Testis (tissue), 2 donors: ENCODE measurements at regions not wholly inside any gene's neighbourhood (a gene's known extent, or its start where the extent isn't known, plus 50 kb on each side); places are given as distances from the start of the nearest gene placed in this dataset.

Experiments
- POLR2A ChIP-seq: fragments of 450-650 bp; IDR thresholded peaks from one replicate; pipeline ENCODE4 v1.6.1; 2017; ENCODE audit warnings: antibody characterized with exemption, mild to moderate bottlenecking, moderate library complexity
- TF ChIP-seq, protein P1 (sequence below), 3 experiments: fragments of 450-650 bp in 2 of 3; fragments of 200-600 bp in 1 of 3; sonication (generic) in 1 of 3; IDR thresholded peaks; one replicate each; pipeline ENCODE4 v1.5.1; 2016 to 2019; ENCODE audit warnings: antibody characterized with exemption in 3 of 3, mild to moderate bottlenecking in 2 of 3, moderate library complexity in 1 of 3

DNA sequence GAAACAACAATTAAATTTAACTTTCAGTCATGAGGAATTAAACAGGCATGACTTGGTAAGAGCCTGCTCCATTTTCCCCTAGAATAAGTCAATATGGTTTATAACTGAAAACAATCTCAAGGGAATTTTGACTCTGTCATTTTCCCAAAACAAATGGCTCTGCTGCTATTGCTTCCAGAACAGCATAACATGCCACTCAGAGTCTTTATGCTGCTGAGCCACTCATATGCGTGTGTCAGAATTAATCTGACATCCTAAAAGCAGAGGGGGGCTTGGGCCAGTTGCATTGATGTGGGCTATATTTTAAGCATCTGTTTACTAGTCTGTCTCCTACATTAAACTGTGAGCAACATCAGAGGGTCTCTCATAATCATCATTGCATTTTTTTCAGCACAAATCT is 111.1 kb upstream of the ABI3BP start:
- TF ChIP-seq, protein P1, sequence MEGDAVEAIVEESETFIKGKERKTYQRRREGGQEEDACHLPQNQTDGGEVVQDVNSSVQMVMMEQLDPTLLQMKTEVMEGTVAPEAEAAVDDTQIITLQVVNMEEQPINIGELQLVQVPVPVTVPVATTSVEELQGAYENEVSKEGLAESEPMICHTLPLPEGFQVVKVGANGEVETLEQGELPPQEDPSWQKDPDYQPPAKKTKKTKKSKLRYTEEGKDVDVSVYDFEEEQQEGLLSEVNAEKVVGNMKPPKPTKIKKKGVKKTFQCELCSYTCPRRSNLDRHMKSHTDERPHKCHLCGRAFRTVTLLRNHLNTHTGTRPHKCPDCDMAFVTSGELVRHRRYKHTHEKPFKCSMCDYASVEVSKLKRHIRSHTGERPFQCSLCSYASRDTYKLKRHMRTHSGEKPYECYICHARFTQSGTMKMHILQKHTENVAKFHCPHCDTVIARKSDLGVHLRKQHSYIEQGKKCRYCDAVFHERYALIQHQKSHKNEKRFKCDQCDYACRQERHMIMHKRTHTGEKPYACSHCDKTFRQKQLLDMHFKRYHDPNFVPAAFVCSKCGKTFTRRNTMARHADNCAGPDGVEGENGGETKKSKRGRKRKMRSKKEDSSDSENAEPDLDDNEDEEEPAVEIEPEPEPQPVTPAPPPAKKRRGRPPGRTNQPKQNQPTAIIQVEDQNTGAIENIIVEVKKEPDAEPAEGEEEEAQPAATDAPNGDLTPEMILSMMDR (IDR thresholded peaks at IDR 0.05): no peak
- TF ChIP-seq POLR2A: no peak
